HG03439 (cell line): ENCODE measurements at regions not wholly inside any gene's neighbourhood (a gene's known extent, or its start where the extent isn't known, plus 50 kb on each side); places are given as distances from the start of the nearest gene placed in this dataset.
"Not testable (repeated sequence)": the region's sequence is repeated elsewhere in the genome, so short reads cannot be mapped to it uniquely, and the experiment has no call there.

Experiments used
- ATAC-seq: cut with Tn5 transposase; IDR thresholded peaks from one replicate; pipeline ENCODE4 v1.9.1; 2021; ENCODE audit warnings: mild to moderate bottlenecking, moderate library complexity; ENCODE audit not compliant: unreplicated experiment

DNA sequence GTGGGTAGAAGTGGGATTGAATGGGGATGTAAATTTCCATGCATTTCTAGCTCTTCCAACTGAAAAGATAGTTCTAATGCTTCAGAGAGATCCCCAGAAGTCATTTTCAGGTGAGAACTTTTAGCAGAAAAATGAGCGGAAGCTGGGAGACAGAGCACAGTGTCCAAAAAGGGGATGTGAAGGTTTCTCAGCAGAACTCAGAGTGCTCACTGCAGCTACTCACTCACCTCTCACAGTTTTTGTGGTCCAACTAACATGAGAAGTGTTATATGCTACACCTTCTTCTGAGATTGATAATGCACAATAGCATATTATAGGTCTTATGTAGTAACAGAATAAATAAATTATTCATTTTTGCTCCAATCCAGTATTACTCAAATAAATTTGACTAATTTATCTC, 519.2 kb upstream of the HS3ST5 start:
- ATAC-seq, result no peak

DNA sequence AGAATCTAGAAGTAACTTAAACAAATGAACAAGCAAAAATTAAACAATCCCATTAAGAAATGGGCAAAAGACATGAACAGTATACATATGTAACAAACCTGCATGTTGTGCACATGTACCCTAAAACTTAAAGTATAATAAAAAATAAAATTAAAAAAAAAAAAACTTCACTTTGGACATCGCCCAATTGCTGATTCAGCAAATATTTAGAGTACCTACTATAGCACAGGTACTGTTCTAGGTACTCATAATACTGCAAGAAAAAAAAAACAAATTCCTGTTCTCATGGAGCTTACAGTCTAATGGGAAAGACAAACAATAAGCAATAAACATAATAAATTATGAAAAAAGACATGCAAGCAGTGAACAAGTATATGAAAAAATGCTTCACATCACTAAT, 501.5 kb upstream of the HS3ST5 start:
- no peak for ATAC-seq

DNA sequence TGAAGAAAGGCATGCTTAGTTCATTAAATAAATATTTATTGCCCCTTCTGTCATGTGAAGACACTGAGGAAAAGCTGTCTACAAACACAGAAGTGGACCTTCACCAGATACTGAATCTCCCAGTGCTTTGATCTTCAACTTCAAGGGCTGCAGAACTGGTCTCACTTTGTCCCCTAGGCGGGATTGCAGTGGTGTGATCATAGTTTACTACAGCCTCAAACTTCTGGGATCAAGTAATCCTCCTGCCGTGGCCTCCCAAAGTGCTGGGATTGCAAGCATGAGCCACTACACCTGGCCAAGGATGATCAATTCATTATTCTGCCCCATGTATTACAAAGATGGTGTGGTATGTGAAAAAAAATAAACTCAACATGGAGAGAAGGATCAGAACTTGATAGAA, 496.2 kb upstream of the HS3ST5 start:
- ATAC-seq, result no peak

DNA sequence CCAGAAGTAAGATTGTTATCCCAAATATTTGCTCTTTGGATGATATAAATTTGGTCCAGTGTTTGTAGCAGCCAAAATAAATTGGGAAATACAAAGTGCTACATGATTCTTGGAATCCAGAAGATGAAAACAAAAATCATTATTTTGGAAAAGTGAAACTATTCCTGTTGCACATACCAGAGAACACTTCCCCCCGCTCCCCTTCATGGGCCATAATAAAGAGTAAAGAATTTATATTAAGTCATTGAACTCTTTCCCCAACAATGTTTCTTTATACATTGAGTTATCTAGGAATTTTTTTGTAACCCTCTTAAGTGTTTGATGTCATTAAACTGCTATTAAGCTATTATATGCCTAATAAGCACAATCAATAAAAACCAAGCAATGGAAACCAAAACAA, 490.4 kb upstream of the HS3ST5 start:
- ATAC-seq, result no peak

DNA sequence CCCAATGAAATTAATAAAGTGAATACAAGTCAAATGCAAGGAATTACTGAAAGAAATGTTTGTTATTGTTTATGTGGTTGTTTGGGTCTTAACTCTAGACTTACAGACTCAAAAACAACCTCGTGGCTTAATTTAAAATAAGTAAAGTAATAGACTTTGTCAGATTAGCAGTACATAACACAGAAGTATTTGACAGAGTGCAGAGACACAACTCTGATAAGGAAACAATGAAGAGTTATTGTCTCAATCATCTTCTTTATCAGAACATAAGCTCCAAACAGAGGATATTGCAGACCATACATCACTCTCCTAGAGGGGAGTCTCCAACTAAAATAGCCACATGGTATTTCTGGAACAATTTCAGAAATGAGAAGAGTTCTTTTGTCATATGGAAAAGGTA, 487.7 kb upstream of the HS3ST5 start:
- ATAC-seq, result no peak

DNA sequence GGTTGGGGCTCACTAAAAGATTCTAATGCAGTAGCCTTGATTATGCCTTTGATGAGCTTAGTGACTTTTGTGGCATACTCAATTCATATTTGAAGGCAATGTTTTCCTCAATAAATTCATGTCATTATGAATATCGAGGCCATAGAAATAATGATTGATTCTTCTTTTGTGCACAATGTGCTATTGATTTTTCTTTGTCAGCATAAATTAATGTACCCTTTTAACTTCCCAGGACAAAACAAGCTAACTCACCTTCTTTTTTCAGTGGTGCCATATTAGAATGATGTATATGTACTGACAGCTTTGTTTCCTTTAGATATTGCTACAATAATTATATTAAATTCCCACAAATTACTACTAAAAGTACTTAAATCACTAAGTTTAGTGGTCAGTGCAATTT, 484.3 kb upstream of the HS3ST5 start:
- ATAC-seq, result no peak

DNA sequence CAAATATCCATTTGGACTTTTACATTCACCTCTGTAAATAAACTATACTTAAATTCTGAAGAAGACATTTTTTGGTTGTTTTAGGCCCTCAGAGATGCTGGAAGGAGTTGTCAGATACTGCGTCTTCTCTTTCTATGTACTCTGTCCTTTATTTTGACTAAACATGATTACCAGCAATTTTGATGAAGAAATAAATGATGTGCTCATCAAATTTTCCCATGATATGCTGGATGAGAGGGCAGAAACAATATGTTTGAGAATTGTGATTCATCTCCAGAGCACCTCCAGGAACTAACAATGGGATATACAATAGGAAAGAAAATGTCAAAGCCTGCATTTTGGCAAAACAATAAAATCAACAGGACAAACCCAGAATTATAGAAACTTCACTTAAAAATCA, 481.6 kb upstream of the HS3ST5 start:
- ATAC-seq, result no peak

DNA sequence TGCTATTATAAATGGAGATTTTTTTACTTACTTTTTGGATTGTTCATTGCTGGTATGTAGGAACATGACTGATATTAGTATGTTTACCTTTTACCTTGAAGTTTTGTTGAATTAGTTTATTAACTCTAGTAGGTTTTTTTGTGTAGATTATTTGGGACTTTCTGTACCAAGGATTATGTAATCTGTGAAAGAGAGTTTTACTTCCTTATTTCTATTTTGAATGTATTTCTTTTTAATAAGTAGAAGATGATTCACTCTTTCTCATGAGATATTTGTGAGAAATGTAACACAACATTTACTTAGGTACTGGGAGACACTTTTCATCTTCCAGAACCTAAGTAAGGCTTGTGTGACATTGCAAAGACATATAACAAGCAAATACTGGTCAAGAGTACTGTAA, 473.9 kb upstream of the HS3ST5 start:
- ATAC-seq, result no peak

DNA sequence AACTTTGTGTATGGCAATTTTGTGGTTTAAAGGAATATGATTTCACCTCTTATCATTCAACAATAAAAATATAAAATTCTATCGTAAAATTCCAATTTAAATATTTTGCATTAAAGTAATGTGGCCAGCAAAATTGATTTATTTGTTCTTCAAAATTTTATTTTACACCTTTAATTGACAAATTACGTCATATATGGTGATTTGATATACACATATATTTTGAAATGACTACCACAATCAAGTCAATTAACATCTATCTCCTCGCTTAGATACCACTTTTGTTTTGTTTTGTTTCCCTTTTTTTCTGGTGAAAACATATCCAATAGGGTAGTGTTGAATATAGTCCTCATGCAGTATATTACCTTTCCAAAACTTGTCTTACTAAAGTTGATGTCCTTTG, 467.6 kb upstream of the HS3ST5 start:
- no peak for ATAC-seq

DNA sequence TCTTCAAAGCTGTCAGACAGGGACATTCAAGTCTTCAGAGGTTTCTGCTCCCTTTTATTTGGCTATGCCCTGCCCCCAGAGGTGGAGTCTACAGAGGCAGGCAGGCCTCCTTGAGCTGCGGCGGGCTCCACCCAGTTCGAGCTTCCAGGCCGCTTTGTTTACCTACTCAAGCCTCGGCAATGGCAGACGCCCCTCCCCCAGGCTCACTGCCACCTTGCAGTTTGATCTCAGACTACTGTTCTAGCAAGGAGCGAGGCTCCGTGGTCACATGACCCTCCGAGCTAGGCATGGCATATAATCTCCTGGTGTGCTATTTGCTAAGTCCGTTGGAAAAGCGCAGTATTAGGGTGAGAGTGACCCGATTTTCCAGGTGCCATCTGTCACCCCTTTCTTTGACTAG, 462.6 kb upstream of the HS3ST5 start:
- ATAC-seq, result not testable (repeated sequence)

DNA sequence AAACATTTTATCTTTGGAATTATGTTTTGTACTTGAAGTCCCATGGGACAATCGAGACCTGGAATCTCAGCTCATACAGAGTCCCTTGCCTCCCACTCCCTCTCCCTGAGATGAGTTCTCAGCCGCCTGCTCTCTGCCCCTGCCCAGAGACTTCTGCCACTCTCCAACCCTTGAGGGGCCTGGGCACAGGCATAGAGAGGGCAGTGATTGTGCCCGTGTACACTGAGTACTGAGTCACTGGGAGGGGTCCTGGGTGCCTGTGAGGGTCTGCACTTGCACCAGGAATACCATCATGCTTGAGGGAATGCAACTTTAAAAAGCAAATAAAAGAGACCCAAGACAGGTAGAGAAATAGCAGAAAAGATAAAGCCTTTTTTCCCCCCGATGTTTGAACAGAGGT, 453.8 kb upstream of the HS3ST5 start:
- no peak for ATAC-seq

DNA sequence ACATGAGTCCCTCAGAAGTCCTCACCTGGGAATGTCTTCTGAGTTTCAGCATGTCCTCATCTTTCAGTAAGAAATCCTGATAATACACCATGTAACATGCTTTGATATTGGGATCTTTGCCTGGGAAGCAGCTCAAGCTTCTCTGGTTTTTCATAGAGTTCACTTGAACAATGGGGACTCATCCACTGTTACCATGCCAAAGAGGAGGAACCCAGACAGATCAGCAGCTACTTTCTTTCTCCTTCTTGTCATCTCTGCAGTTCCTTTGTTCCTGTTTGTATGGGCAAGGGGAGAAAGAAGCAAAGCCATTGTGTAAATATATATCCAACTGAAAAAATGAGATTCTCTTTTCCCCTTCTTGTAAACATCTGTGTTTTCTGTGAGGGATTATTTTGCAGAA, 450.6 kb upstream of the HS3ST5 start:
- no peak for ATAC-seq

DNA sequence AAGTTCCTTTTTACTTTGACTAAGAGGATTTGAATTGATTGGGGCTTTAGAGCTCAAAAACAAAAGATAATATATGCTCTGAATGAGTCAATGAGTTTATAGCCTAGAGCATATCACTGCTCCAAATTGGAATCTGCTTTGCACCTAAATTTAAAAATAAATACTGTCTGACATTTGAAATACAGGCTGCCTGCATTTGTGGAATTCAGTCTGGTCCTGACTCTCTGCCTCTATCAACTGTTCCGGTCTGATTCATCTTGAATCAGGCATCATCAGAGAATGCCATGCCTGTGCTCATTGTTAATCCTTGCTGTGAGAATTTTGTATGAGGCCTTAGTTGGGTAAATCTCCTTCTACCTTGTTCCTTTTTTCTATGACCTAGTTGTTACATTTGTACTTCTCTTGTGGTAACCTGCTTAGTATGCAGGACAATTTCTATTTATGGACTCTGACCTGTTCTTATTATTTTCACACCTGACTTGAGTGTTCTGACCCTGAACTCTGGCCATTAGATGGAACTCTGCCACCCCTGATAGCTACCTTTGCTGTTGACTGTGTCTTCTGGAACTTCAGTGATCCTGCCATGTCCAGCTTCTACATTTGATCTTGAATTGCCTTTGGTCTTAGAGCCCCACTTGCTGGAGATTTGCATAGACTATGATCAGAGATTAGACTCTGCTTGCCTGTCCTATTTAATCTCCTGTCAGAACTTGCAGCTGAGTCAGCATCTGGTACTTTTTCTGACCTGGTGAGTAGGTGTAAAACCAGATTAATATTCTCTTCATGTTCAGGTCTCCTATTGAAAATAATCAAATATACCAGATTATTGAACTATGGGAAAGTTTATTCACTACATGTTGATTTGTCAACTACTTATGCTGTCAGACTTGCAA, 442.7 kb upstream of the HS3ST5 start:
- ATAC-seq, result no peak

DNA sequence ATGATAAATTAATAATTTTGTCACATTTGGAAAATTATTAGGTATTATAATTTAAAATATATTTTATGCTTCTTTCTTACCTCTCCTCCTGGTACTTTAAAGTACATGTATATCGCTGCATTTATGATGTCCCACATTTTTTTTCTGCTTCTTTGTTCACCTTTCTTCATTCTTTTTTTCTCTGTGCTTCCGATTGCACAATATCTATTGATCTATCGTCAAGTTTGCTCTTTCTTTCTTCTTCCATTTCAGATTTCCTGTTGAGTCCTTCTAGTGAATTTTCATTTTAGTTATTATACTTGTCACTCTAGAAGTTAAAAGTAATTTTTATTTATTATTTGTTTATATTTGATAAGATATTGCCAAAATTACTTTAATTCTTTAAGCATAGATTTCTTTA, 441.0 kb upstream of the HS3ST5 start:
- no peak for ATAC-seq

DNA sequence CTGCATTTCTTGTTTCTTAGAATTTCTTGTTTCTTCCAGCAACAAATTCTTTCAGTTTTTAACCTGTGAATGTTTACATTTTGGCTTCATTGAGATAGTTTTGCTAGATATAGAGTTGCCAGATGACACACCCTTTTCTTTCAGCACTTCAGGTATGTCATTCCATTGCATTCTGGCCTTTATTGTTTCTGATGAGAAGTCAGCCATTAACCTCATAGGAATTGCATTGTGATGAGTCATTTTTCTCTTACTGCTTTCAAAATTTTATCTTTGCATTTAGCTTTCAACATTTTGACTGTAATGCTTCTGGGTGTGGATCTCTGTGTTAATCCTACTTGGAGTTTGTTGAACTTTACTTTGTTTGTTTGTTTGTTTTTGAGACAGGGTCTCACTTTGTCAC, 440.3 kb upstream of the HS3ST5 start:
- ATAC-seq, result no peak

DNA sequence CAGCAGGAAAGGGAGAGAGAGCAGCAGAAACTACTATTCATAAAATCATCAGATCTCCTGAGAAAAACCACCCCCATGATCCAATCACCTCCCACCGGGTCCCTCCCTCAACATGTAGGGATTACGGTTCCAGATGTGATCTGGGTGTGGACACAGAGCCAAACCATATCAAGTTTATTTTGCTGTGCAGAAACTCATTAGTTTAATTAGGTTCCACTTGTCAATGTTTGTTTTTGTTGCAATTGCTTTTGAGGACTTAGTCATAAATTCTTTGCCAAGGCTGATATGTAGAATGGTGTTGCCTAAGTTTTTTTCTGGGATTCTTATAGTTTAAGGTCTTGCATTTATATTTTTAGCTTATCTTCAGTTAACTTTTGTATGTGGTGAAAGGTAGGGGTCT, 422.0 kb upstream of the HS3ST5 start:
- ATAC-seq, result no peak

DNA sequence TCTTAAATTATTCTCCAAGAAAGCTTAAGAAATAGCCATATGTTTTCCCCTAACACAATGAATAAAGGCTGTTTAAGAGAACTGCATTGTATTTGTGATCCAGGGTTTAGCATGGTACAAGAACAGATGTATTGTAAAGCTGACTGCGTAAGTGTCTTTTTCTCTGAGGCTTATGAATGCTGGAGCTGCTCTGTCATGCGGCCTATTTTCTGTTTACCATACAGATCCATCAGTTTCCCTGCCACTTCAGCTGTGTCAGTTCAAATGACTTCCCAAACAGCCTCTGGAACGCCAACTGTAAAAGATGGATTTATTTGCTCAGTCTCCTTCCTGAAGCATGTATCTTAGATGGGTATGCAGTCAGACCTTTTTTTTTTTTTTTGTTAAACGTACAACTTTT, 419.3 kb upstream of the HS3ST5 start:
- ATAC-seq, result no peak

DNA sequence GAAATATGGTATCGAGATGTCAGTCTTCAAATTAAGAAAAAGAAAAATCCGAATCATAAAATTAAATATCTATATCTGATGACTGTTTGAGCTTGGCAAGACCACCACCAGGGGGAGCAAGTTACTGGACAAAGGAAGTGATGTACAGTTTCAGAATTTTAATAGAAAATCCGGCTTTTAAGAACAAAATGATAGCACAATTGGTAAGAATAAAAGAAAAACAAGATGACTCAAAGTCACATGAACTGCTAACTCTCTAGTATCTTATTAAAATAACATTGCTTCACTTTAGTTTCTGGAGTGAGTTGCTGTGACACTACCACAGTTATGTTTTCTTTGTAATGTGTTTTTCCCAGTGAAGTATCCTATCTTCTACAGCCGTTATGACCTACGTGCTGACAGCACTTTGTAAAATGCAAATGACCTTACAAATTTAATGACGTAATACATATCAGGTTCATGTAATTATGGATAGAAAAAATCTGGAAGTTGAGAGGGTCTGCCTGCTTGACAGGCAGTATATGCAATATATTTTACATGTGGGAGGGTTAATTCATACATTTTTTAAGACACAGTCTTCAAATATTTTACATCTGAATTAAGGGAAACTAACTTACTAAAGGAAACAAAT, 405.3 kb upstream of the HS3ST5 start:
- no peak for ATAC-seq

DNA sequence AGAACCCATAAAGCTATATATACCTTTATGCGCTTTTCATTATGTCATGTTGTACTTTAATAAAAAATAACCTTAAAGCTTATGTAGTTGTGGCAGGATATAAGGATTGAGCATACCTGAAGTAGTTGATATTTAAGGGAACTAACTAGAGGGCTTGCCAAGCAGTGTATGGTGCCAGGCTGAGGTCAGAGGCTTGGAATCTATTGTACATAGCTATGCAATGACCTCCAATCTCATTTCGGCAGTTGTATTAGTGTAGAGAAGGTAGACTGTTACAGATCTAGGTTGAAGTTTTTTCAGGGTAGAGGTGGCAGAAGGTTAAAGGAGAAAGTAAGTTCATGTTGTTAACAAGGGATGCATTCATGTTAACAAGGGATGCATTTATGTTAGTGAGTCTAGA, 397.7 kb upstream of the HS3ST5 start:
- ATAC-seq, result no peak

DNA sequence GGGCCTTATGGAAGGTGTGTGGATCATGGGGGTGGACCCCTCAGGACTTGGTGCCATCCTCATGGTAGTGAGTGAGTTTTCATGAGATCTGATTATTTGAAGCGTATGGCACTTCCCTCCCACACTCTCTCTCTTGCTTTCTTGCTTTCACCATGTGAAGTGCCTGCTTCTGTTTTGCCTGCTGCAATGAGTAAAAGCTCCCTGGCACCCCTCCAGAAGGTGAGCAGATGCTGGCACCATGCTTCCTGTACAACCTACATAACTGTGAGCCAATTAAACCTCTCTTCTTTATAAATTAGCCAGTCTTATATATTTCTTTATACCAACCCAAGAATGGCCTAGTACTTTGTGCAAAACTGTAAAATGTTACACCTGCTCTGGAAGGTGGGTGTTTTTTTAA, 396.8 kb upstream of the HS3ST5 start:
- ATAC-seq, result no peak

DNA sequence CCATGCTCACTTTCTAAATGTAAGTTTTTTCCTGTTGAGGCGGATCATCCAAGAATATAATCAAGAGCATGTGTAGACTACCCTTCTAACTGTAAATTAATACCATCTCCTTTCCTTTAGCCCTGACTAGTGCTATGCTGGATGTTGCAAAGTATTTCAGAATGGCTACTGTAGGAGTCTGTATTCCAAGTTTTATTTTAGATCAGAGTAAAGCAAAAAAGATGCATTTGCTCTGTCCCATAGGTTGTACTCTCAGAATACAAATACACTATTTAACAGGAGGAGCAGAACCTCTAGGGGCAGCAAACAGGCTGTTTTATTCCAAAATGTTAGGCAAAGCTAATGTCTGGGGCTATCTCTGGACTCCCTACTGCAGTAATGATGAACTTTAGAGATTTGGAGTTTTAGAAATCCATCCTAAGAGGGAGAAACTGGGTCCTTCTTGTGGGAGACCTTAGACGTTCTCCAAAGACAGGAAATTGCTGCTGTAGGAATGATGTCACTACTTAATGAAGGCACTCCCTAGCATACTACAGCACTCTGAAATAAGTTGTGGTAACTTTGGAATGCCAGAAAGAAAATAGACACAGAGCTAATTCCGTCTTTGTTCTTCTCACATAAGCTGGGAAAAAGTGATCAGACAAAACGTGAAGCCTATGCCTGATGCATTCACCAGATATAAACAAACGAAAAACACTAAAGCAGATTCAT, 392.4 kb upstream of the HS3ST5 start:
- no peak for ATAC-seq

DNA sequence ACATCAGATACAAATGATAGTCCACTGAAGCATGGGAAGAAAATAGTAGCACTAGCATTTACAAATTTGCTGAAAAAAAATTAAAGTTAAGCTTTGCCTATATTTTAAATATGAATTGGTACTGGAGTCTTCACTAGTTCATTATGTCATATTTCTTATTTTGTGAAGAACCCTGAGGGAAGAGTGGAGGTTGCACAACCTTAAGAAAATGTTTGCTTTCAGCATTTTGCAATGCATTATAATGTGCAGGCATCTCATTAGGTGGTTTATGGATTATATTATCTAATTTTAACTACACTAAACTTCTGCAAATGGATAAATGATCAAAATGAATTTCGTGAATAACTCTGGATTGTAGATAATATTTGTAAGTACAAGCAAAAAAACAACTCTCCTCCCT, 390.8 kb upstream of the HS3ST5 start:
- ATAC-seq, result no peak
